OCI-LY7 (cell line): ENCODE measurements at regions not wholly inside any gene's neighbourhood (a gene's known extent, or its start where the extent isn't known, plus 50 kb on each side); places are given as distances from the start of the nearest gene placed in this dataset.

Source experiments
- BruUV-seq: library from RNA; stranded (reverse); fragments of 400-500 nt; replicated peaks from 2 replicates; lab custom pipeline; 2021; lab: Mats Ljungman, UMichigan
- CTCF ChIA-PET: fragments of 300-600 bp; sonication (Branson Sonifier 250); formaldehyde crosslinking; loops from one replicate; lab custom pipeline; 2022; ENCODE audit warnings: antibody characterized with exemption; ENCODE audit not compliant: unreplicated experiment; lab: Charles Lee
- POLR2A ChIA-PET: fragments of 300-600 bp; sonication (Branson Sonifier 250); formaldehyde crosslinking; loops from one replicate; lab custom pipeline; 2022; ENCODE audit warnings: antibody characterized with exemption; lab: Charles Lee
- DNase-seq: peaks from one replicate; pipeline ENCODE4 v3.0.0-alpha.2; 2015; ENCODE audit warnings: low spot score
- H2AFZ ChIP-seq: fragments of 200-600 bp; sonication (generic), shearing (Covaris generic); 2 replicates; pipeline ENCODE4 v1.6.1; 2014; ENCODE audit warnings: mild to moderate bottlenecking, antibody characterized with exemption, low read length, moderate library complexity
- H3K27ac ChIP-seq: fragments of 200-600 bp; sonication (generic); 2 replicates; pipeline ENCODE4 v1.5.1; 2014; ENCODE audit warnings: mixed run types, low read depth, mild to moderate bottlenecking, moderate library complexity, low read length, inconsistent platforms; ENCODE audit not compliant: poor library complexity, severe bottlenecking
- H3K36me3 ChIP-seq: fragments of 200-600 bp; sonication (generic); 2 replicates; pipeline ENCODE4 v1.6.1; 2014; ENCODE audit warnings: mild to moderate bottlenecking, antibody characterized with exemption, low read length, moderate library complexity, mixed read lengths; ENCODE audit not compliant: insufficient read depth
- H3K4me1 ChIP-seq: fragments of 200-600 bp; sonication (generic); 2 replicates; pipeline ENCODE4 v1.5.1; 2014; ENCODE audit warnings: mild to moderate bottlenecking, low read length; ENCODE audit not compliant: insufficient read depth, poor library complexity, severe bottlenecking
- H3K4me2 ChIP-seq: fragments of 200-600 bp; sonication (generic); 2 replicates; pipeline ENCODE4 v1.6.1; 2014; ENCODE audit warnings: mild to moderate bottlenecking, low read length
- H3K4me3 ChIP-seq: fragments of 200-600 bp; sonication (generic); 2 replicates; pipeline ENCODE4 v1.5.1; 2014; ENCODE audit warnings: mild to moderate bottlenecking, low read depth, low read length; ENCODE audit not compliant: poor library complexity, severe bottlenecking
- H3K79me2 ChIP-seq: fragments of 200-600 bp; sonication (generic); 2 replicates; pipeline ENCODE4 v1.6.1; 2016; ENCODE audit warnings: low read depth, mild to moderate bottlenecking, low read length, moderate library complexity, mixed read lengths; ENCODE audit not compliant: insufficient read depth
- H3K9me2 ChIP-seq: fragments of 200-600 bp; sonication (generic); 2 replicates; pipeline ENCODE4 v1.6.1; 2016; ENCODE audit warnings: mild to moderate bottlenecking, low read length, mixed read lengths; ENCODE audit not compliant: insufficient read depth
- H3K9me3 ChIP-seq: fragments of 200-600 bp; sonication (generic); 2 replicates; pipeline ENCODE4 v1.6.1; 2014; ENCODE audit warnings: mild to moderate bottlenecking, mixed run types, low read length, mixed read lengths
- H4K20me1 ChIP-seq: fragments of 200-600 bp; sonication (generic); 2 replicates; pipeline ENCODE4 v1.6.1; 2014; ENCODE audit warnings: mild to moderate bottlenecking, antibody characterized with exemption, low read length, moderate library complexity, mixed read lengths; ENCODE audit not compliant: insufficient read depth
- CTCF ChIP-seq: fragments of 200-600 bp; sonication (generic); conservative IDR thresholded peaks from 2 replicates; pipeline ENCODE4 v1.5.1; 2014; ENCODE audit warnings: mild to moderate bottlenecking, antibody characterized with exemption, low read length, moderate library complexity, mixed read lengths
- EZH2phosphoT487 ChIP-seq: fragments of 200-600 bp; sonication (generic); IDR thresholded peaks from 2 replicates; pipeline ENCODE4 v1.6.1; 2018; ENCODE audit warnings: low read depth, borderline replicate concordance, mild to moderate bottlenecking, mixed run types, antibody characterized with exemption, low read length, moderate library complexity, mixed read lengths
- intact Hi-C: fragments of 100-400 bp; cut with micrococcal nuclease; formaldehyde crosslinking; loops from one replicate; pipeline ENCODE4 v1.10.0; 2022; ENCODE audit not compliant: unreplicated experiment

DNA sequence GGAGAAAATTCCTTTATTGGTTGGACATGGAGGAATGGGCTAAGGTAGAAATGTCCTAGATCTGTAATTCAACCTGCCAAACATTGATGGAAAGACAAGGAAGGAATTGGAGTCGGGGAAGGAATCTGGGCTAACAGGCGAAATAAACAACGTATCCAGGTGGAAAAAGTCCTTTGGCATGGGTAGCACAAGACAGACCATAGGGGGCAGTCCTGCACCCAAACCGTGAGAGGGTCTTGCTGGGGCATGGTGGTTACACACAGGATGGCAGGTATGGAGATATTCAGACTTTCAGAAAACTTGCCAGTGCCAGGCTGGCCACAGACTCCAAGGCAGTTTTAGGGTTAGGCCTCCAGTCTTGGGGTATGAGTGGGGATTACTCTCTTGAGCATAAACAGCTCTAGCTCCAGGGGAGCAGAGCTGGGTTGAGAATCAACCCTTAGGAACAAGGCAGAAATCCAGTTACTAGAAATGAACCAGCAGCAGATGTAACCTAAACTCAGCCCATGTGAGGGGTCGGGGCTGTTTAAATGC is 188.6 kb upstream of the GDF10 start:
- no TSS peak for BruUV-seq
- Histone ChIP-seq H2AFZ (no peak overlapping the region), H3K36me3 (no peaks in the 10 kb centered on the region), H3K9me3 (no peaks in the 10 kb centered on the region), H3K4me2 (no peak overlapping the region), H3K4me3 (no peak overlapping the region), H3K4me1 (no peaks in the 10 kb centered on the region), H3K9me2 (no peaks in the 10 kb centered on the region), H3K27ac (no peak overlapping the region), H3K79me2 (no peaks in the 10 kb centered on the region), H4K20me1 (no peaks in the 10 kb centered on the region)
- CTCF ChIA-PET = no interaction called here
- POLR2A ChIA-PET = interaction anchor here (0.7 kb wide), 1 partner anchor 99 kb away, joined by 3 read pairs; no protein-coding TSS in a partner anchor
- intact Hi-C loops = no loop called here
- DNase-seq = no peak
- 0 out of 2 replicates have a peak, but pooled peaks have one; percentile 13 for TF ChIP-seq CTCF
- TF ChIP-seq EZH2phosphoT487 = no peak

DNA sequence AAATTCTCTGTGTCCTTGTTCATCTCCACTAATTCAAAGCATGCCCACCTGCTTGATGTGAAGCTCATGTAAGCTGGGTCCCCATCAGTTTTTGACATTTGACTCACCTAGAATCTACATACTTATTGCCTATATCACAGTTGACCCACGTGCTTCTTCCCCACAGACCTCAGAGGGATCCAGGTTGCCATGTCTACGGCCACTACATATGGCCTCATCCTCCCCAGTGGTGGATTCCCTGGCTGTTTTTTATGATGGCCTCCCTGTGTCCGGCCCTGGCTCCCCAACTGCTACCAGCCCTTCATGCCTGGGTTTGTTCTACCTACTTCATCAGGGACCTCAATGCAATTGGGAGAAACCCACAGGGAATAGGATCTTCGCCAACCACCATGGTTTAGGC is 187.4 kb upstream of the GDF10 start:
- ChIA-PET CTCF (no interaction called here), POLR2A (no interaction called here)
- no peak overlapping the region for H3K27ac ChIP-seq
- no peak overlapping the region for H3K4me2 ChIP-seq
- H3K4me1 ChIP-seq = no peaks in the 10 kb centered on the region
- TF ChIP-seq EZH2phosphoT487 (no peak), CTCF (no peak)
- no peak overlapping the region for H2AFZ ChIP-seq
- no peaks in the 10 kb centered on the region for H3K36me3 ChIP-seq
- no peaks in the 10 kb centered on the region for H3K9me2 ChIP-seq
- H4K20me1 ChIP-seq = no peaks in the 10 kb centered on the region
- no TSS peak for BruUV-seq
- DNase-seq = no peak
- no peaks in the 10 kb centered on the region for H3K79me2 ChIP-seq
- no peak overlapping the region for H3K4me3 ChIP-seq
- no peaks in the 10 kb centered on the region for H3K9me3 ChIP-seq
- intact Hi-C loops = no loop called here

GRCh38 chr10:47113907-47114500 is 186.0 kb upstream of the GDF10 start:
- H3K79me2 ChIP-seq = no peaks in the 10 kb centered on the region
- H3K9me2 ChIP-seq = no peaks in the 10 kb centered on the region
- H3K4me3 ChIP-seq = no peak overlapping the region
- no peak for DNase-seq
- H3K4me1 ChIP-seq = no peaks in the 10 kb centered on the region
- ChIA-PET CTCF (no interaction called here), POLR2A (interaction anchor here (0.7 kb wide), 1 partner anchor 19 kb away, joined by 3 read pairs; no protein-coding TSS in a partner anchor)
- no peak overlapping the region for H3K27ac ChIP-seq
- H3K9me3 ChIP-seq = no peaks in the 10 kb centered on the region
- intact Hi-C loops = no loop called here
- TF ChIP-seq EZH2phosphoT487 (no peak), CTCF (no peak)
- H2AFZ ChIP-seq = no peak overlapping the region
- H3K4me2 ChIP-seq = no peak overlapping the region
- H4K20me1 ChIP-seq = no peaks in the 10 kb centered on the region
- no TSS peak for BruUV-seq
- H3K36me3 ChIP-seq = no peaks in the 10 kb centered on the region
